NCI-H748 treated with DMSO at 0.1 percent for 48 hours (cell line): ENCODE measurements at regions not wholly inside any gene's neighbourhood (a gene's known extent, or its start where the extent isn't known, plus 50 kb on each side); places are given as distances from the start of the nearest gene placed in this dataset.
"Not testable (repeated sequence)": the region's sequence is repeated elsewhere in the genome, so short reads cannot be mapped to it uniquely, and the experiment has no call there.

Experiments
- DNase-seq: peaks from one replicate; lab custom pipeline; 2025; lab: John Stamatoyannopoulos, UW

DNA sequence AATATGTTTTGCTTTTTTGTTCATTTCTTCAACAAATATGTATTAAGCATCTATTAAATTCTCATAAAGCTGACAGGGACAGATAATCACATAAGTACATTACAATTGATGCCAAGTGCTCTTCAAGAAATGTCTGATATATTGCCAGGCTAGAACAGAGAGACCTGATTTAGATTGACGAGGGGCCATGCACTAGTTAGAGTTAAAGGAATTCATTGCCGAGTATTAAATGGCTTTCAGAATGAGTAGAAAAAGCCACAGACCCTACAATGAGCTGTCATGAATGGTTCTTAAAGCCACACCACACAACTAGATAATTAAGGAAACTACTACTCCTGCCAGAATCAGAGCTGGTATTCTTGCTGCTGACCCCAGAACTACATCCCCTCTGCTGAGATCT, 250.2 kb upstream of the MME start:
- DNase-seq, result no peak

DNA sequence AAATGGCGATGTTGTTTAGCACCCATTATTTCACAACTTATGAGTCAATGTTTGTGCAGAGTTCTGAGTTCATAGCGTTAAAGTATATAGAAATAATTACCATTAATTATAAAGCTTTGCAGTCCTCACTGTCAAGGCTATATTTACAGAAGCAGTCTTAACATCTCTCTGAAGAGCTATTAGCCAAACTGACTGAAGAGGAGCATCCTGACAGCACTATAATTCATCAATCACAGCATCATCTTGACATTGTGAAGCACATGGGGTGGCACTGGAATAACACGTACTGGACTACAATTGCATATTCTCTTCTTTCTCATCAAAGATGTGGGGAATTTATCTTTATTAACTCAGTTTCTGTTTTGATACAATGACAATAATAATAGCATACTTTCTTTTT, 260.6 kb upstream of the MME start:
- no peak for DNase-seq

- peak; percentile 3 for DNase-seq
Measured at GRCh38 chr3:154818676-154819255, 261.4 kb upstream of the MME start.

DNA sequence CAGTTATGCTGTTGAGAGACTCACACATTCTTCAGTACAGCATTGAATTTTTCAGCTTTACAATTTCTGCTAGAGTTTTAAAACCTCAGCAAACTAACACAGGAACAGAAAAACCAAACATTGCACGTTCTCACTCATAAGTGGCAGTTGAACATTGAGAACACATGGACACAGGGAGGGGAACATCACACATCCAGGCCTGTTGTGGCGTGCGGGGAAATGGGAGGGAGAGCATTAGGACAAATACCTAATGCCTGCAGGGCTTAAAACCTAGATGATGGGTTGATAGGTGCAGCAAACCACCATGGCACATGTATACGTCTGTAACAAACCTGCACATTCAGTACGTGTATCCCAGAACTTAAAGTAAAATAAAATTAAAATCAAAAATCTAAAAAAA, 270.1 kb upstream of the MME start:
- DNase-seq, result not testable (repeated sequence)

DNA sequence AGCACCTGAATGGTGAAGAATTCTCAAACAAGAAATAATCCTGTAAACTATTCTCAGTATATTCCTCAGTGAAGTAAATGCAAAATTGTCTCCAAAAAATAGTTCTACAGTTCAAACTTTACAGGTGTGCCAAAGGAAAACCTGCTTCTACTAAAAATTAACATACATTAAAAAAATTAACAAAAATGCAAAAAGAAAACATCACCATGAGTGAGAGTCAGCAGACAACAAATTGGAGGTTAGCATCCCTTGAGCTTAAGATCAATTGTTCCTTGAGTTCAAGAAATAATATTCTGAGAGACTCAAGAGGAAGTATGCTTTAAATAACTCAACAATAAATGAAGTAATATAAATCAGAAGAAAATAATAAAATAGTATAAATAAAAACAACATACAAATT, 278.4 kb upstream of the MME start:
- DNase-seq, result no peak

DNA sequence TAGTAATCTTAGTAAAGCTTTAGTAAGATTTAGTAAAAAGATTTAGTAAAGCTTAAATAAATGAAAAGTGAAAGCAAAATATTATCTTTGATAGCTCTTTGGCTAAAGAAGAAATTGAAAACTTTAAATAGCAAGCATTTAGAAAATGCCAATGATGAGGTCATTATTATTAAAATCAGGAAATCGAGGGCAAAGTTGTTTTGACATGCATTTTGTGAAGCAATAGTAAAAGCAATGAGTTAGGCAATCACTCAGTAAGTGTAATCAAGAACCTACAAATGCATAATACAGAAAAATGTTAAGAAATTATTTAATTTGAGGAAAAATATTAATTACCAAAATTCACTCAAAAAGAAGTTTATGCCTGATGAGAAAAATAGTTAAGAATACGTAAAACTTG, 280.3 kb upstream of the MME start:
- no peak for DNase-seq

GRCh38 chr3:154795582-154795981, 284.5 kb upstream of the MME start:
- DNase-seq, result no peak

GRCh38 chr3:154794814-154795445, 285.2 kb upstream of the MME start:
- DNase-seq, result no peak

- DNase-seq, result no peak
Measured at GRCh38 chr3:154794391-154794790, 285.7 kb upstream of the MME start.

DNA sequence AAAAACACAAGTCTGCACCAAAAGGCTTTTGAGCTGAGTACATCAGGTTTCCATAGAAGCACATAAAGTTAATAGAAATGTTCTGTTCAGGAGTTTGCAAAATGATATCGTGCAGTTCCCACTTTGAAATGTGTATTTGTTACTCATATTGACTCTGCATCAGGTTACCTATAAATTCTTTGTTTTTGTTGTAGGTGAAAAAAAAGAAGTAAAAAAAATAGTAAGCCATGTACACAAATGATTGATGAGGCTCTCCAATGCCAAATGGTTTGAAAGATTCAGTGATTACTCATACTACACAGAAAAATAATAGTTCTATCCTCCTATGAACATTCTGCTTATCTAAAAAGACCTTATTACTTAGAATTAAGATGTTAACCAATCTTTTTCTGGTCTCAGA, 287.3 kb upstream of the MME start:
- DNase-seq, result no peak

DNA sequence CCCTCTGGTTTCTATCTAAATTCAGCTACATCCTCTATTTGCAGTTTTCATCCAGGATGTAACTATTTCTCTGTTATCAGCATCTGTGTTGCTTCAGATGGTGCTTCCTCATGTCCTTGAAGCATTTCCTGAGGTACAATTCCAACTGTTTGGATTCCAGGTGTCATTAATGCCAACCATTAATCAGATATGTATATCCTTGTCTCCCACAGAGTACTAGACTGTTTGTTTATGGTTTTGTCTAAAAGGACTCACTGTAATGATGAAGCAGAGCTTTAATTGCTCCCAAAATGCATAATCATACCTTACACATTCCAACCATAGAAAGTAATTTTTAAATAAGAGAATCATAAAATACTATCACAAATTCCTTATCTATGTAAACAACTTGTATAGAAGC, 288.5 kb upstream of the MME start:
- no peak for DNase-seq

DNA sequence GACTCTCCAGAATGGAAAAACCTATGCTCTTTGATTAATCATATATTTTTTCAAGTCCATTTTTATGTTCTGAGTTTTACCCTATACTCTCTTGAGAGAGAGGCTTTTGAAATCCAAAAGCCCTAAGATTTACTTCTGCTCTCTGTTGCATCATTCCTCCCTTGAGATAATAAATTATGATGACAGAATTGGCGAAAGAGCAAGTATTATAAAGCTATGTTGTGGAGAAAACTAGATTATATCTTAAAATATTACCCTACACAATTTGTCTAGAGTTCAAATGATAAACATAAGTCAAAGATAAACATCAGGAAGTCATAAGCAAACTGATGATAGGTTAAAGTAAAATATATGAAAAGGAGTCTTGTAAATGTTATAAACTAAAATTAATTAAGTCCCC, 293.4 kb upstream of the MME start:
- no peak for DNase-seq

GRCh38 chr3:154783521-154783931, 296.6 kb upstream of the MME start:
- no peak for DNase-seq

DNA sequence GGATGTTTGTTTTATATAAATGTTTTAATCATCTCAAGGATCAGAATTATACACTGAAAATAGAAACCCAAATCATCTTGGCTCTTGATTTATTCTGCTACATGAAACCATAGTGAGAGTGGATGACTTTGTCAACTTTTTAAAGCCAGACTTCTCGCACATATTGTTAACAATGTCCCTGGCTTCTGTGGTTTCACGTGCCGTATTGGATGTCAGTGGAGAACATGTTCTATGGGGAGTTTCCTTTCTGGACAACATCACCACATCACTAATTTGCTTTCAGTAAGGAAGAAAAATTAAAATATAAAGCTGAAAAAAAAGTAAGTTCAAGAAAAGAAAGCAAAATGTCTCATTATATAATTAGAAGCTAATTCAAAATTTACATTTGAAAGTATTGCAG, 297.1 kb upstream of the MME start:
- no peak for DNase-seq

GRCh38 chr3:154782151-154782550, 298.0 kb upstream of the MME start:
- DNase-seq, result no peak

DNA sequence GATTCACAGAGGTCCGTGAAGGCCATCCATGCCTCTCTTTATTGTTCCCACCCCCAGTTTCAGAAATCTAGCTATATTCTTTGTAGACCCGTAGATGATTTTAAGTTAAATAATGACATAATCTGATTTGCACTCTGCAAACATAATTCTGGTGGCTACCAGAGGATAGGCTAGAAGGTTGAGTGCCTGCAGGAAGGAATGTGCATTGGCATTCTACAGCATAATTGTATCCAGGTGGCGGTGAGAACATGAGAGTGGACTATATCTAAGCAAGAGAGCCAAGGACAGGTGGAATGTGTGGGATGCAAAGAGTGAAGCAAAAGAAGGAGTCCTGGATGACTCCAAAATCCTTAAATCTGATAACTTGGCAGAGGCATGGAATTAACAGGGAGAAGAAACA, 298.5 kb upstream of the MME start:
- DNase-seq, result no peak

DNA sequence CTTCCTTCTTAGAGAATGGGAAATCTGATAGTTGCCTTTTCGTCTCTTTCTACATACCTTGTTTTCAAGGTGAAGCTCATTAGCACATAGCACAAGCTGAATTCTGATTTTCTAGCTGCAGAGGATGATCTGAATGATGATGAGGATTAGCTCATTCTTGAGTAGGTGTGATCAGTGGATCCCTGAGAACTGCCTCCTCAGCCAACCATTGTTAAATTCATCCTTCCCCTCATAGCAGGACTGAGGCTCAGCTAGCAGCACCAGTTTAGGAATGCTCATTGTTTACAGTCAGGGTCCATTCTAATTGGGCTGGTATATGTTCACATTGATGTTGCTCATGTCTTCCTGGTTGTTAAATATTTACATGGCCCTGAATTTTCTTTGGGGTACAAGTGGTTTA, 299.9 kb upstream of the MME start:
- no peak for DNase-seq

- no peak for DNase-seq
Measured at GRCh38 chr3:154779571-154779970, 300.5 kb upstream of the MME start.

- DNase-seq, result no peak
Measured at GRCh38 chr3:154778057-154778456, 302.1 kb upstream of the MME start.

DNA sequence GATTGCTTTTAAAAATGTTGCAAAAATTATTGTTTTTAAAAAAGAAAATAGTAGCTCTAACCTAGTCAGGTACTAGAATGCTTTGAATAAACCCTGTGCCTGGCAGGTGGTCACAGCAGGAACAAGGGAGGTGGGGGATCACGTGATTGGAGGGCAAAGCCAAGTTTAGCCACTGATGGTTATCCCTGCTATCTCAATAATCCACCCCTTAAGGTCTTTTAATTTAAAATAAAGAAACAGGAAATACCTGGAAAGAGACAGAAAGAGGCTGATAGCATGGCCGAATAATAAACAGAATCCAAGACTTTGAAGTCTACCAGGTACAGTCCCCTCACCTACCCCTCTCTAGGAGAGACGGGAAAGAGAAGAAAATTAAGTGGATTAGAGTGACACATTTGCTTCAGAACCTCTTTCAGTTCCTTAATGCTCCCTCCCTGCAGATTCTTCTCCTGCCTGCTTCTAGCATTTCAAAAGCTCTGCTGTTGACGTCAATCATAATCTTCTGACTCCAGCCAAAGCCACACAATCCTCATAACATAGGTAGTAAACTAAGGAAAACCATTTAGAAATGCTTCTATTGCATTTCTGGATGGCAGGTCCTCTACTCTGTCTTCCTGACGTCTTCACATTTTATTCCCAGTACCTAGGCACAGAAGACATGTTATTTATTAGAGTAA, 303.4 kb upstream of the MME start:
- DNase-seq, result no peak

GRCh38 chr3:154775821-154776548, 304.1 kb upstream of the MME start:
- no peak for DNase-seq

- no peak for DNase-seq
Measured at GRCh38 chr3:154766765-154767503, 313.2 kb upstream of the MME start.
